ENCODE measurements at regions not wholly inside any gene's neighbourhood (a gene's known extent, or its start where the extent isn't known, plus 50 kb on each side); places are given as distances from the start of the nearest gene placed in this dataset.

- TF ChIP-seq CTCF (IDR thresholded peaks at IDR 0.05) = no peak
- no peak for TF ChIP-seq POLR2A (IDR thresholded peaks at IDR 0.05)
- no peak for TF ChIP-seq EP300 (IDR thresholded peaks at IDR 0.05)
Measured at GRCh38 chr4:74613266-74613665, 168.3 kb downstream of the AREG start.
